ENCODE measurements at regions not wholly inside any gene's neighbourhood (a gene's known extent, or its start where the extent isn't known, plus 50 kb on each side); places are given as distances from the start of the nearest gene placed in this dataset.

DNA sequence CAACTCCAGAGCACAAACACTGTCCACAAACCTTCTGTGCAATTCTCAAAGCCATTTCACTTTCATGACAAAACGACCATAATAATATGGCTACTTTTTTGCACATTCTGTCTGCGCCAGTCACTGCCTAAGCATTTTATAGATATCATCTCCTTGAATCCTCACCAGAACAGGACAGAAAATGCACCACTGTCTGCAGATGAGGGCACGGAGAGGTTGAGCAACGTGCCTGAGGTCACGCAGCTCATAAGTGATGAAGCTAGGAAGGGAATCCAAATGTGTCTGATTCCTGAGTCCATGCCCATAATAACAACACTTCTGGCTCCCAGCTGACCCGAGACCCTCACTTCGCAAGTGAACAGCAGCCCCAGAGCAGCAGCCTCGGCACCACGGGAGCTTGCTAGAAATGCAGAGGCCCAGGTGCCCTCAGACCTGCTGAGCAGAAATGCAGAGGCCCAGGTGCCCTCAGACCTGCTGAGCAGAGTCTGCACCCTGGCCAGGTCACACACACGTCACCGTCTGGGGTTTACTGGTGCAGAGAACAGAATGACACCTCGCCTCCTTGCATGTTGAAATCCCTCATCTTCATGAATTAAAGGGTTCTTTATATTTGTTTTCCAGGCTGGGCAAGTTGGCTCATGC is 265.2 kb downstream of the BMP7 start:
- TF ChIP-seq, protein P1, sequence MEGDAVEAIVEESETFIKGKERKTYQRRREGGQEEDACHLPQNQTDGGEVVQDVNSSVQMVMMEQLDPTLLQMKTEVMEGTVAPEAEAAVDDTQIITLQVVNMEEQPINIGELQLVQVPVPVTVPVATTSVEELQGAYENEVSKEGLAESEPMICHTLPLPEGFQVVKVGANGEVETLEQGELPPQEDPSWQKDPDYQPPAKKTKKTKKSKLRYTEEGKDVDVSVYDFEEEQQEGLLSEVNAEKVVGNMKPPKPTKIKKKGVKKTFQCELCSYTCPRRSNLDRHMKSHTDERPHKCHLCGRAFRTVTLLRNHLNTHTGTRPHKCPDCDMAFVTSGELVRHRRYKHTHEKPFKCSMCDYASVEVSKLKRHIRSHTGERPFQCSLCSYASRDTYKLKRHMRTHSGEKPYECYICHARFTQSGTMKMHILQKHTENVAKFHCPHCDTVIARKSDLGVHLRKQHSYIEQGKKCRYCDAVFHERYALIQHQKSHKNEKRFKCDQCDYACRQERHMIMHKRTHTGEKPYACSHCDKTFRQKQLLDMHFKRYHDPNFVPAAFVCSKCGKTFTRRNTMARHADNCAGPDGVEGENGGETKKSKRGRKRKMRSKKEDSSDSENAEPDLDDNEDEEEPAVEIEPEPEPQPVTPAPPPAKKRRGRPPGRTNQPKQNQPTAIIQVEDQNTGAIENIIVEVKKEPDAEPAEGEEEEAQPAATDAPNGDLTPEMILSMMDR (IDR thresholded peaks at IDR 0.05; ENCODE audit: low read depth): no peak

DNA sequence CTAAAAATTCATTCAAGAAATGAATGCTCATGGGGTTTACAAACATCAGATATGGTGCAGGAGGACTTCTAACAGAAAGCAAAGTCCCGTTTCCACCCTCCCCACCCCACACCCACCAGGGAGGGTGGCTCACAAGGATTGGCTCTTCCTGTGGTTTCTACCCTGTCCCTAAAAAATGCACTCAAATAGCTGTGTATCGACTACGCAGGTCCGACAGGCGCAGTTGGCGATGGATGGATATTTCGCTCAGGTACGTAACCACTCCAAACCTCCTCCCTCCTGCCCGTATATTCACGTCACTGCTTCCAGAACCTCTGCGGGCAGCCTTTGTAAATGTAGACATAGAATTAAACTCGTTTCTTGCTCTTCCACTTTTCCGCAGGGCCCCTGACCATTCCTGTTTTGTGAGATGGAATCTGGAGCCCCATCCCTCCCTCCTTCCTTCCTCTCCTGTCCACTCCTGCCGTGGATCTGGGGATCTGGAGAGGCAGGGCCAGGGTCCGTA is 264.3 kb downstream of the BMP7 start:
- TF ChIP-seq, protein P1 (IDR thresholded peaks at IDR 0.05; ENCODE audit: low read depth): no peak

DNA sequence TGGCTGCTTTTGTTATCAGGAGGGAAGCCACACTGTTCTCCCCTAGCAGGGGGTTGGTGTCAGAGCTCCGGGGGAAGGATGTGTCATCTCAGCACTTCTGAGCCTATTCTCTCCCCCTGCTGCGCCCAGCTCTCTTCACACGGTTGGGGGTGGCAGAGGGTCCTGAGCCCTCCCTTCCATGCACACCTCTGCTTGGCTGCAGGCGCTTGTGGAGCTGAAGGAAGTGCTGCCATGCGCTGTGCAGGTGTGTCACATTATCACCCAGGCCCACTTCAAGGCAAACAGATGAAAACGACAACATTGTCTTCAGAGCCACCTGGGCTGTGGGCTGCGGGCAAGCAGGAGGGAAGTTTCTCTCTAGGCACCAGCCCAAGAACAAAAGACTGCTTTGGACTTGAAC is 263.4 kb downstream of the BMP7 start:
- TF ChIP-seq, protein P1 (IDR thresholded peaks at IDR 0.05; ENCODE audit: low read depth): no peak

DNA sequence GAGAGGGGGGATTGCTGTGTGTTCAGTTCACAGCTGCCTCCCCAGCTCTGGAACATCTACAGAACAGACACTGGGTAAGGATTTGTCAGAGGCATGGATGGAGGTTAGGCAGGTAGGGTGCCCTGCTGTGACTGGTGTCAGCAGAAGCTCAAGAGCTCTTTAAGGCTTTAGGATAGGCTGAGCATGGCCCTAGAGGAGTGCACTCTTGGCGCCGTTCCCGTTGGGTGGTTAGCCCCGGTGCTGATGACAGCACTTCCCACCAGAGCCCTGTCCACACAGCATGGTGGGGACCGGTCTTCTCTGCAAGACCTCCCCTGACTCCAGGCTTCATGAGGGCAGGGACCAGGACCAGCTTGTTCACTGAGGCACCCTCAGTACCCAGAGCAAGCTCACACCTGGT is 262.0 kb downstream of the BMP7 start:
- TF ChIP-seq, protein P1 (IDR thresholded peaks at IDR 0.05; ENCODE audit: low read depth): no peak

DNA sequence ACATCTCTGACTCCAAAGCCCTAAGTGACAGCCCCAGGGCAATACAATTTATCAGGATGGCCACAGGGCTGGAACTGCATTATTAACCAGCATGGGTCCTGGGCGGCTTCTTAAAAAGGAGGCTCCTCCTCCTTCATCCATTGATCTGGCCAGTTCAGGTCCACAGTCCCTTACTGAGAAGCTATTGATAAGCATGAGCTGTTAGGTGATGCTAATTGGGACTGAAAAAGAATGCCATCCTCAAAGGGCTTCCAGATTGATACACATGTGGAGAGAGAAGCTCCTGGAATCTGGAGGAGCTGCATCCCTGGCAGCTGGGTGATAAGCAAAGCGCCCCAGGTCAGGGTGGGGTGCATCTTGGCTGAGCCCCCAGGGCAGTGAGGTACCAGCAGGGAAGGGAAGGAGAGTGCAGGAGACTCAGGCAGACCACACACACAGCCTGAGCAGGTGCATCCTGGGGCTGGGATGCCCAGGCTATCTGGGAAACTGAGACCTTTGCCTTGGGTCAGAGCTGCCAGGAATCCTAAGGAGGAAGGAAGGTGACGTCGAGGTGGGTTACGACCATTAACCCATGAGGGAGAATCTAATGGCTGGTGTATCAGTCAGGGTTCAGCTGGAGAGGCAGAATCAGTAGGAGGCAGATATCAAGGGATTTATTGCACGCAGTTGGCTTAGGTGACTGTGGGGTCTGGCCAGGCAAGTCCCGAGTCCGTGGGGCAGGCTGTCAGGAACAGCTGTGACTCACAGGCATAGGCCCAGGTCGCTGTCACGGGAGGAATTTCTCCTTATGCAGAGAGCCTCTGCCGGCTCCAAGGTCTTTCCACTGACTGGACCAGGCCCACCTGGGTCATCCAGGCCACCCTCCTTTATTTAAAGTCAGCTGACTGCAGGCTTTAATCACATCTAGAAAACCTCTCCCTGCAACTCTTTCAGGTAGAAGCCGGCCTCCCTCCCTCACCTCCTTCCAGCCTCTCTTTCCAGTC is 261.2 kb downstream of the BMP7 start:
- TF ChIP-seq, protein P1 (IDR thresholded peaks at IDR 0.05; ENCODE audit: low read depth): no peak

DNA sequence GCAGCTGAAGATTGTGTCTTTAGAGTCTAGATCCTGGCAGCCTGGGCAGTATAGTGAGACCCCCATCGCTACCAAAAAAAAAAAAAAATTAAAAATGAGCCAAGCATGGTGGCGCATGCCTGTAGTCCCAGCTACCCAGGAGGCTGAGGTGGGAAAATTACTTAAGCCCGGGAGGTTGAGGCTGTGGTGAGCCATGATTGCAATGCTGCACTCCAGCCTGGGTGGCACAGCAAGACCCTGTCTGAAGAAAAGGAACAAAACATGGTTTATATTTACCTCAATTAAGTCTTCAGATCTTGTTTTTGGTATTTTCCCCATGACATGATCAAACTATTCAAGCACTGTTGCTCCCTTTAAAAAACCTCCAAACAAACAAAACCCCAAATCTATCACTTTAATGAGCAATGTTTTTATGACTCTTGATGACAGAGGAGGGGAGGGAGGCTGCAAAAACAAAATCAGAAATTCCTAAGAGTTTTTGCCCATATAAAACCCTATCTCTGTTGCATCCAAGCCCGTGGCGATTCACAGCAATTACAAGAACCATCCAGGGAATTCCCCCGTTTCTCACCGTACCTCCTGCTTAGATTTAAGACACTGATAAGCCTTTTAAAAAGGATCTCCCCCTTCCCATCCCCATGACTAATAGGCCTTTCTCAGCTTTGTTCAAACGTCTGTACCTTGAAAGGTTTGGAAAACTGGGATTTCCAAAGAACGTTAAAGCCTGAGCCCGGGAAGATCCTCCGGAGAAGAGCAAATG is 259.9 kb downstream of the BMP7 start:
- TF ChIP-seq, protein P1 (IDR thresholded peaks at IDR 0.05; ENCODE audit: low read depth): no peak
